AG04449 (cell line): ENCODE measurements at regions not wholly inside any gene's neighbourhood (a gene's known extent, or its start where the extent isn't known, plus 50 kb on each side); places are given as distances from the start of the nearest gene placed in this dataset.
"Not testable (repeated sequence)": the region's sequence is repeated elsewhere in the genome, so short reads cannot be mapped to it uniquely, and the experiment has no call there.

Source experiments
- CTCF ChIA-PET: fragments of 350-600 bp; formaldehyde crosslinking; extraction: SDS; loops from one replicate; lab custom pipeline; 2021; ENCODE audit warnings: antibody characterized with exemption; lab: Yijun Ruan, JAX
- POLR2A ChIA-PET: fragments of 400-600, 350-600 bp; formaldehyde crosslinking; extraction: SDS; loops from one replicate; lab custom pipeline; 2020; ENCODE audit warnings: antibody characterized with exemption, inconsistent platforms; lab: Yijun Ruan, JAX
- DNase-seq: peaks from one replicate; pipeline ENCODE4 v3.0.0-alpha.2; 2010; ENCODE audit warnings: low read depth, low spot score
- H3K4me3 ChIP-seq: 2 replicates; pipeline ENCODE4 v1.5.1; 2011; ENCODE audit warnings: low read depth, mild to moderate bottlenecking, control low read depth, low read length
- TF ChIP-seq, protein P1 (sequence below): IDR thresholded peaks from one replicate; pipeline ENCODE4 v1.5.1; 2011; ENCODE audit warnings: mild to moderate bottlenecking, moderate library complexity, low read length, control low read depth, inconsistent platforms; ENCODE audit not compliant: insufficient read depth; ENCODE audit errors: missing control alignments

DNA sequence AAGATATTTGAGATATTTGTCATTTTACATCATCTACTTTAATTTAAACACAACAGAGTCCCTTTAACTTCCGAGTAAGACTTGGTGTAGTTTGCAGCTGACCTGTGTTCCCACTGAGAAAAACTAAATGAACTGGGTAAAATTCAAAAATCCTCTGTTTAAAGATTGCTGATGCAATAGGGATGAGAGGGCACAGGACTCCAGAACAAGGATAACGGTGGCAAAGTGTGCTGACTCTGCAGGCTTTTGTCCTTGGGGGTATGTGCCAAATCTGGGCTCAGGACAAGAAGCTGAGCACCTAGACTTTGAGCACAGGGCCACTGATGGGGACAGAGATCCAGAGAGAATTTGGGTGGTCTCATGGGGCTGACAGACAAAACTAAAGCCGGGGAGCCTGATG lies 156.8 kb downstream of the CCDC71L start:
- CTCF ChIA-PET = no interaction called here
- DNase-seq = no peak
- no peak overlapping the region for H3K4me3 ChIP-seq

DNA sequence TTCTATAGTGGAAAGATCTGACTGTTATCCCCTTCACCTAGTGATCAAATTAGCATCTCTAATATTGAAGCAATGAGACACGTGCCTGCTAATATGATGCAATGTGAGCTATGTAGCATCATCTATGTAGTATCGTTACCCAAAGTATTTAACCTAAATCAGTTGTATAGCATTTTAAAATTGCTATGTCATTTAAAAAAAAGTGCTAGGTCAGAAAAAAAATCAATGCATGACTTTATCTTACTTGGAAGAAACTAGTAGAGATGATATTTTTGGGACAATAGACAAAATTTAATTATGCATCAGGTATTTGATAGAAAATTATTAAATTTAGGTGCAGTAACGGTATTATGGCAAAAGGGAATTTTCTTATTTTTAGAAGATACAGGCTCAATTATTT lies 157.3 kb downstream of the CCDC71L start:
- CTCF ChIA-PET = interaction anchor here (1.1 kb wide), 1 partner anchor 13 kb away, joined by 3 read pairs; no protein-coding TSS in a partner anchor
- POLR2A ChIA-PET = no interaction called here
- no peak overlapping the region for H3K4me3 ChIP-seq
- TF ChIP-seq, protein P1, sequence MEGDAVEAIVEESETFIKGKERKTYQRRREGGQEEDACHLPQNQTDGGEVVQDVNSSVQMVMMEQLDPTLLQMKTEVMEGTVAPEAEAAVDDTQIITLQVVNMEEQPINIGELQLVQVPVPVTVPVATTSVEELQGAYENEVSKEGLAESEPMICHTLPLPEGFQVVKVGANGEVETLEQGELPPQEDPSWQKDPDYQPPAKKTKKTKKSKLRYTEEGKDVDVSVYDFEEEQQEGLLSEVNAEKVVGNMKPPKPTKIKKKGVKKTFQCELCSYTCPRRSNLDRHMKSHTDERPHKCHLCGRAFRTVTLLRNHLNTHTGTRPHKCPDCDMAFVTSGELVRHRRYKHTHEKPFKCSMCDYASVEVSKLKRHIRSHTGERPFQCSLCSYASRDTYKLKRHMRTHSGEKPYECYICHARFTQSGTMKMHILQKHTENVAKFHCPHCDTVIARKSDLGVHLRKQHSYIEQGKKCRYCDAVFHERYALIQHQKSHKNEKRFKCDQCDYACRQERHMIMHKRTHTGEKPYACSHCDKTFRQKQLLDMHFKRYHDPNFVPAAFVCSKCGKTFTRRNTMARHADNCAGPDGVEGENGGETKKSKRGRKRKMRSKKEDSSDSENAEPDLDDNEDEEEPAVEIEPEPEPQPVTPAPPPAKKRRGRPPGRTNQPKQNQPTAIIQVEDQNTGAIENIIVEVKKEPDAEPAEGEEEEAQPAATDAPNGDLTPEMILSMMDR = no peak
- DNase-seq = no peak

More for the DNA sequence above, 156.8 kb downstream of the CCDC71L start:
- TF ChIP-seq, protein P1 = no peak
- POLR2A ChIA-PET = no interaction called here

DNA sequence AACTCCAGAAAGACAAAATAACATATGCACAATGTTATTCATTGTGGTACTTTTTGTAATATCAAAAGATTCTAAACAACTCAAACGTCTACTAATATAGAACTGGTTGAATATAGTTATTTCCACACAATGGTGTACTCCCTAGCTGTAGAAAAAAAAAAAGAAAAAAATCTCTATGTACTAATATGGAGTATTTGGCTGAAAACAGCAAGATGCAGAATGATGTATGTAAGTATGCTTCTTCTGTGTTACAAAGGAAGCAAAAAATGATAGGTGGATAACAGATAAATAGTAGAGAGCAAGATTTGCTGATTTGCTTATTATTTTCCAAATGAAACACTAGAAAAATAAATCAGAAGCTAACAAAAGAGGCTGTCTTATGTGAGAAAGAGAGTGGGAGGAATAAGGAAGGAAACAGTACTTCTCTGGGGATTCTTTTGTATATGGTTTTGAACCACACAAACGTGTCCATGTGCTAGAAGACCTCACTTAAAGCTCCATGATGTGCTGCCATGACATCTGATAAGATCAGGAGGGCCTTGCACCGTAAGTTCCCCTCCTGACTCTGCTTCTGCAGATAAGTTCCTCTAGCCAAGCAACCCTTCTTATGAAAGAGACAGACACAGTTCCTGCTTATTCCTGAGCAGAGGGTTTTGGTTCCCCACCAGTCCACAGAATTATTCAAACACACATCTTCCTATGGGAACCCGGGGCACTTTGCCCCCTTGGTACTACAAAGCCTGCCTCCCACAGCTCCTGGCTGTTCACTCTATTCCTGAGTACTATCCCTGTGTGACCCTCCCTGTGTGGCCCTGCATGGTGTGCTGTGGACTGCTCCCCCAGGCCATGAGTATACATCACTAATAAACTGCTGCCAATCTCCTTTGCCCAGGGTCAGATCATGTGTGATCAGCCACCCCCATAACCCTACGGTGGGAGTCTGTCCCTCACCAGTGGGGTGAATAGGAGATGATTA lies 159.1 kb downstream of the CCDC71L start:
- ChIA-PET POLR2A (no interaction called here), CTCF (no interaction called here)

DNA sequence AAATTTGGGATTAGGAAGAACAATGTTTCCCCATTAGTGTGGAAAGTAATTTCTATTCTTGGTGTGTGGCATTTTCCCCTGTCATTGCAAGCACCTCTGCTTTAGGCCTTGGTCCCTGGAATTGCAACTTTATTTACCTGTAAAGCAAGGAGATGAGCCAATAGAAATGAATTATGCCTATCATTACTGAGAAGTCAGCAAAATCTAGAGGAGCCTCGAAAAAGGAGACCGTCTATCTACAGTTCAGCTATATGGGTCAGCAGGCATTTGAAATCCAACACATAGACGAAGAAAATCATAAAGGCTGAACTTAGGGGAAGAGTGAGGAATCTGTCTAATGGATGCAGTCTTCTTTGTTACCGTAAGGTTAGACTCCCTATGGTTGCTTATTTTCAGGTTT lies 161.1 kb downstream of the CCDC71L start:
- DNase-seq = no peak
- ChIA-PET POLR2A (no interaction called here), CTCF (interaction anchor here (1.0 kb wide), 1 partner anchor 38 kb away, joined by 3 read pairs; no protein-coding TSS in a partner anchor)
- TF ChIP-seq, protein P1 = no peak
- H3K4me3 ChIP-seq = no peak overlapping the region

More for the DNA sequence above, 159.1 kb downstream of the CCDC71L start:
- TF ChIP-seq, protein P1 = no peak
- H3K4me3 ChIP-seq = no peak overlapping the region
- DNase-seq = no peak

DNA sequence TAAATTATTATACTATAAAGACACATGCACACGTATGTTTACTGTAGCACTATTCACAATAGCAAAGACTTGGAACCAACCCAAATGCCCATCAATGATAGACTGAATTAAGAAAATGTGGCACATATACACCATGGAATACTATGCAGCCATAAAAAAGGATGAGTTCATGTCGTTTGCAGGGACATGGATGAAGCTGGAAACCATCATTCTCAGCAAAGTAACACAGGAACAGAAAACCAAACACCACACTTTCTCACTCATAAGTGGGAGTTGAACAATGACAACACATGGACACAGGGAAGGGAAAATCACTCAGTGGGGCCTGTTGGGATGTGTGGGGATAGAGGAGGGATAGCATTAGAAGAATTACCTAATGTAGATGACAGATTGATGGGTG lies 163.0 kb downstream of the CCDC71L start:
- CTCF ChIA-PET = interaction anchor here (1.2 kb wide), 1 partner anchor 321 kb away, joined by 5 read pairs; no protein-coding TSS in a partner anchor
- DNase-seq, H3K4me3 ChIP-seq, POLR2A ChIA-PET: not testable (repeated sequence)

DNA sequence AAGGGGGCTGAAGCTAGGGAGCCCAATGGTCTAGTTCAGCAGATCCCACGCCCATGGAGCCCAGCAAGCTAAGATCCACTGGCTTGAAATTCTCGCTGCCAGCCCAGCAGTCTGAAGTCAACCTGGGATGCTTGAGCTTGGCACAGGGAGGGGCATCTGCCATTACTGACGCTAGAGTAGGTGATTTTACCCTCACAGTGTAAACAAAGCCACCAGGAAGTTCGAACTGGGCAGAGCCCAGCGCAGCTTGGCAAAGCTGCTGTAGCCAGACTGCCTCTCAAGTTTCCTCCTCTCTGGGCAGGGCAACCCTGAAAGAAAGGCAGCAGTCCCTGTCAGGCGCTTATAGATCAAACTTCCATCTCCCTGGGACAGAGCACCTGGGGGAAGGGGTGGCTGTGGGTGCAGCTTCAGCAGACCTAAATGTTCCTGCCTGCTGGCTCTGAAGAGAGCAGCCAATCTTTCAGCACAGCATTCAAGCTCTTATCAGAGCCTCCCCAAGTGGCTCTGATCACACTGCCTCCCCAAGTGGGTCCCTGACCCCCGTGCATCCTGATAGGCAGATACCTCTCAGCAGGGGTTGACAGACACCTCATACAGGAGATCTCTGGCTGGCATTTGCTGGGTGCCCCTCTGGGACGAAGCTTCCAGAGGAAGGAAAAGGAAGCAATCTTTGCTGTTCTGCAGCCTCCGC lies 167.8 kb downstream of the CCDC71L start:
- ChIA-PET POLR2A (no interaction called here), CTCF (no interaction called here)
- no peak overlapping the region for H3K4me3 ChIP-seq
- DNase-seq = no peak
- TF ChIP-seq, protein P1 = no peak
